Sigmoid colon (tissue), 4 donors: ENCODE measurements at regions not wholly inside any gene's neighbourhood (a gene's known extent, or its start where the extent isn't known, plus 50 kb on each side); places are given as distances from the start of the nearest gene placed in this dataset.

Source experiments
- CTCF ChIP-seq, 4 experiments: fragments of 450-650 bp in 3 of 4; fragments of 200-600 bp in 1 of 4; IDR thresholded peaks; one replicate each; pipeline ENCODE4 v1.5.1; 2016 to 2019; ENCODE audit warnings: antibody characterized with exemption in 4 of 4, mild to moderate bottlenecking in 3 of 4, moderate library complexity in 2 of 4
- EP300 ChIP-seq, 4 donors: sonication (generic); formaldehyde crosslinking; IDR thresholded peaks; one replicate each; pipeline ENCODE4 v1.6.1; 2017; ENCODE audit warnings: antibody characterized with exemption in 4 of 4

- TF ChIP-seq EP300 (IDR thresholded peaks at IDR 0.05) (no peak), CTCF (IDR thresholded peaks at IDR 0.05) (no peak)
Measured at GRCh38 chr6:2385471-2385983, 140.1 kb upstream of the GMDS start.
